ENCODE measurements at regions not wholly inside any gene's neighbourhood (a gene's known extent, or its start where the extent isn't known, plus 50 kb on each side); places are given as distances from the start of the nearest gene placed in this dataset.

DNA sequence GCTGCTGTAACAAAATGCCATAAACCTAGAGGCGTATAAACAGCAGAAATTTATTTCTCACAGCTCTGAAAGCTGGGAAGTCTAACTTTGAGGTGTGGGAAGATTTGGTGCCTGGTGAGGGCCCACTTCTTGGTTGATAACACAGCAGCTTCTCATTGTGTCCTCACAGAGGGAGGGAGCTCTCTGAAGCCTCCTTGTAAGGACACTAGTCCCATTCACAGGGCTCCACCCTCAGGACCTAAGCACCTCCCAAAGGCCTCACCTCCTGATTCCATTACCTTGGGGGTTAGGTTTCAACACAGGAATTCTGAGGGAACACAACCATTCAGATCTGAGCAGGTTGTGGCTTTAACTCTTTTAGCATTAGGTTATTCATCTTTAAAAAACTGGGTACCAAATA is 380.3 kb upstream of the ATP10A start:
- CTCF ChIA-PET, result no interaction called here
- Mint-ChIP-seq H3K4me1 (ENCODE audit: insufficient read depth, unreplicated experiment) (no peaks in the 10 kb centered on the region), H3K27ac (ENCODE audit: low read depth, unreplicated experiment) (no peak overlapping the region), H3K36me3 (ENCODE audit: insufficient read depth, unreplicated experiment) (peaks cover 6% of the 10 kb centered on the region), H3K9me3 (ENCODE audit: unreplicated experiment) (peaks cover 31% of the 10 kb centered on the region), H3K27me3 (ENCODE audit: insufficient read depth, unreplicated experiment) (no peaks in the 10 kb centered on the region), H3K4me3 (ENCODE audit: unreplicated experiment) (no peak overlapping the region)
- BruUV-seq (replicated peaks), result no TSS peak
- intact Hi-C loops (cut with micrococcal nuclease), result no loop called here
- no peak for DNase-seq (ENCODE audit: unreplicated experiment)
- TF ChIP-seq, protein P1, sequence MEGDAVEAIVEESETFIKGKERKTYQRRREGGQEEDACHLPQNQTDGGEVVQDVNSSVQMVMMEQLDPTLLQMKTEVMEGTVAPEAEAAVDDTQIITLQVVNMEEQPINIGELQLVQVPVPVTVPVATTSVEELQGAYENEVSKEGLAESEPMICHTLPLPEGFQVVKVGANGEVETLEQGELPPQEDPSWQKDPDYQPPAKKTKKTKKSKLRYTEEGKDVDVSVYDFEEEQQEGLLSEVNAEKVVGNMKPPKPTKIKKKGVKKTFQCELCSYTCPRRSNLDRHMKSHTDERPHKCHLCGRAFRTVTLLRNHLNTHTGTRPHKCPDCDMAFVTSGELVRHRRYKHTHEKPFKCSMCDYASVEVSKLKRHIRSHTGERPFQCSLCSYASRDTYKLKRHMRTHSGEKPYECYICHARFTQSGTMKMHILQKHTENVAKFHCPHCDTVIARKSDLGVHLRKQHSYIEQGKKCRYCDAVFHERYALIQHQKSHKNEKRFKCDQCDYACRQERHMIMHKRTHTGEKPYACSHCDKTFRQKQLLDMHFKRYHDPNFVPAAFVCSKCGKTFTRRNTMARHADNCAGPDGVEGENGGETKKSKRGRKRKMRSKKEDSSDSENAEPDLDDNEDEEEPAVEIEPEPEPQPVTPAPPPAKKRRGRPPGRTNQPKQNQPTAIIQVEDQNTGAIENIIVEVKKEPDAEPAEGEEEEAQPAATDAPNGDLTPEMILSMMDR (IDR thresholded peaks at IDR 0.05; ENCODE audit: unreplicated experiment), result no peak
- POLR2A ChIA-PET, result no interaction called here

DNA sequence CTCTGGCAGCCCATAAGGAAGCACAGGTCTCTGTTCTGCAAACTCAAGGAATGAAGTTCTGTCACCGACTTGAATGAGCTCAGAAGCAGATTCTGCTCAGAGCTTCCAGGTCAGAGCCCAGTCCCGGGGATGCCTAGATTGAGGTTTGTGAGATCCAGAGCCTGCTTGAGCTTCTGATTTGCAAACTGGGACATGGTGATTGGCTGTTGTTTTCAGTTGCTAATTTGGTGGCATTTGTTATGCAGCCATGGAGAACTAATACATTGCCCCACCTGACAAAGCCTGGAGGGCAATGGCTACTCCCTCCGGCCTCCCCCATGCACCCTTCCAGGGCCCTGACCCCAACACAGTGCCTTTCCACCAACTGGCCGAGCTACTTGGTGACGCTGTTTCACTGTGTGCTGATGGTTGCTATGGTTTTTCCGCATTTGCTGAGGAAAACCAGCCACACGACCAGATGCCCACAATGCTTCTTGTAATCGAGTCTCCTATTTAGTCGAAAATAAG is 379.5 kb upstream of the ATP10A start:
- Mint-ChIP-seq H3K27ac (ENCODE audit: low read depth, unreplicated experiment) (no peak overlapping the region), H3K4me1 (ENCODE audit: insufficient read depth, unreplicated experiment) (no peaks in the 10 kb centered on the region), H3K9me3 (ENCODE audit: unreplicated experiment) (peaks cover 31% of the 10 kb centered on the region), H3K27me3 (ENCODE audit: insufficient read depth, unreplicated experiment) (no peaks in the 10 kb centered on the region), H3K4me3 (ENCODE audit: unreplicated experiment) (no peak overlapping the region), H3K36me3 (ENCODE audit: insufficient read depth, unreplicated experiment) (peaks cover 4% of the 10 kb centered on the region)
- BruUV-seq (replicated peaks), result no TSS peak
- TF ChIP-seq, protein P1 (IDR thresholded peaks at IDR 0.05; ENCODE audit: unreplicated experiment), result no peak
- CTCF ChIA-PET, result no interaction called here
- intact Hi-C loops (cut with micrococcal nuclease), result no loop called here
- POLR2A ChIA-PET, result no interaction called here
- DNase-seq (ENCODE audit: unreplicated experiment), result no peak

DNA sequence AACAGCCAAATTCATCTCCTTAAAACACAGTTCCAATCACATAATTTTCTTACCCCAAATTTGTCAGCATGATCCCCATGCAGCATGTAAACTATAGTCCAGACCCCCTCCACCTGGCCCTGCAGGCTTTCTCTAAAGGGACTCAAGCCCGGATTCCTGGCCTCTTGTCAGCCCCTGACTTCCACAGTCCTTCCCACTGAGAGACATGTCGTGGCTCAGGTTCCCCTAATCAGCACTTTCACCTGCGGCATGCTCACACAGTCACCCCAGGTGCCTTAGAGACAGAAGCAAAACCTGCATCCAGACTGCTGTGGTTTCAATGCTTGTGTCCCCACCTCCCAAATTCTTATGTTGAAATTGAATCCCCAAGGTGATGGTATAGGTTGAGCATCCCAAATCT is 372.7 kb upstream of the ATP10A start:
- Mint-ChIP-seq H3K9me3 (ENCODE audit: unreplicated experiment) (peaks cover 37% of the 10 kb centered on the region), H3K4me3 (ENCODE audit: unreplicated experiment) (no peak overlapping the region), H3K4me1 (ENCODE audit: insufficient read depth, unreplicated experiment) (no peaks in the 10 kb centered on the region), H3K36me3 (ENCODE audit: insufficient read depth, unreplicated experiment) (no peaks in the 10 kb centered on the region), H3K27me3 (ENCODE audit: insufficient read depth, unreplicated experiment) (no peaks in the 10 kb centered on the region), H3K27ac (ENCODE audit: low read depth, unreplicated experiment) (no peak overlapping the region)
- TF ChIP-seq, protein P1 (IDR thresholded peaks at IDR 0.05; ENCODE audit: unreplicated experiment), result no peak
- ChIA-PET POLR2A (no interaction called here), CTCF (no interaction called here)
- no peak for DNase-seq (ENCODE audit: unreplicated experiment)
- intact Hi-C loops (cut with micrococcal nuclease), result no loop called here
- no TSS peak for BruUV-seq (replicated peaks)

DNA sequence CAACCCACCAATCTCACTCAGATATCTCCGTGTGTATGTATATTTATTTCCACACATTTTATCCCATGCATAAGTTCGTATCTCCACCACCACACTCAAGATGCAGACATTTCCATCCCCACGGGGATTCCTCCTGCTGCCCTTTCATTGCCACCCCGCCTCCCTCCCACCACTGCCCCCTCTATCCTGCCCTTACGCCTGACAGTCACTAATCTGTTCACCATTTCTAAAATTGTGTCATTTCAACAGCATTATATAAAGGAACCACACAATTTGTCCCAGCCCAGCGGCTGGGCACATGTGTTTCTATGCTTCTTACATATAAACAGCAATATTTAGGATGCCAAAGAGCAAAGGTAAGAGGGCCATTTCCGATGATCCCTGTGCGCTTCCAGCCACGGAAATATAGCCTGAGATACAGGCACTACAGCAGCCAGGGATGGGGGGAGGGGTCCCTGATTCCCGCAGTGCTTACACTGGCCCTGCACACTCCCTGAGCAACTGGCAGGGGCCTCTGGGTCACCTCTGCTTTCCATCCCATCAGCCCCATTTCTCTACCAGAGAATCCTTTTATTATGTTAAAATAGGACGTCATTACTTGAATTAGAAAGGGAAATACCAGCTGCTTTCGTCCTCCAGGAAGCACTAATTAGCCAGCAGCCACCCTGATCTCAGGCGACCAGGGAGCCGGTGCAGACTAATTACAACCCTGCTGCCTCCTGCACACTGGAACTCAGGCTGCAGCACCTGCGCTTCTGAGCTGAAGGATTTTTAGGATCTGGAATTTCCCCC is 372.0 kb upstream of the ATP10A start:
- DNase-seq (ENCODE audit: unreplicated experiment), result no peak
- TF ChIP-seq, protein P1 (IDR thresholded peaks at IDR 0.05; ENCODE audit: unreplicated experiment), result no peak
- ChIA-PET CTCF (no interaction called here), POLR2A (no interaction called here)
- Mint-ChIP-seq H3K36me3 (ENCODE audit: insufficient read depth, unreplicated experiment) (no peaks in the 10 kb centered on the region), H3K4me1 (ENCODE audit: insufficient read depth, unreplicated experiment) (no peaks in the 10 kb centered on the region), H3K9me3 (ENCODE audit: unreplicated experiment) (peaks cover 44% of the 10 kb centered on the region), H3K27me3 (ENCODE audit: insufficient read depth, unreplicated experiment) (no peaks in the 10 kb centered on the region), H3K27ac (ENCODE audit: low read depth, unreplicated experiment) (no peak overlapping the region), H3K4me3 (ENCODE audit: unreplicated experiment) (no peak overlapping the region)
- no TSS peak for BruUV-seq (replicated peaks)
- intact Hi-C loops (cut with micrococcal nuclease), result no loop called here

Measured in MCF 10A (cell line).